Gastroesophageal sphincter (tissue), 2 donors: ENCODE measurements at regions not wholly inside any gene's neighbourhood (a gene's known extent, or its start where the extent isn't known, plus 50 kb on each side); places are given as distances from the start of the nearest gene placed in this dataset.

Experiments
- POLR2A ChIP-seq, 2 donors: fragments of 450-650 bp; IDR thresholded peaks; one replicate each; pipeline ENCODE4 v1.6.1; 2017; ENCODE audit warnings: antibody characterized with exemption in 2 of 2, mild to moderate bottlenecking in 2 of 2, moderate library complexity in 1 of 2
- POLR2AphosphoS5 ChIP-seq: sonication (generic); formaldehyde crosslinking; IDR thresholded peaks from one replicate; pipeline ENCODE4 v1.6.1; 2017; ENCODE audit warnings: antibody characterized with exemption

DNA sequence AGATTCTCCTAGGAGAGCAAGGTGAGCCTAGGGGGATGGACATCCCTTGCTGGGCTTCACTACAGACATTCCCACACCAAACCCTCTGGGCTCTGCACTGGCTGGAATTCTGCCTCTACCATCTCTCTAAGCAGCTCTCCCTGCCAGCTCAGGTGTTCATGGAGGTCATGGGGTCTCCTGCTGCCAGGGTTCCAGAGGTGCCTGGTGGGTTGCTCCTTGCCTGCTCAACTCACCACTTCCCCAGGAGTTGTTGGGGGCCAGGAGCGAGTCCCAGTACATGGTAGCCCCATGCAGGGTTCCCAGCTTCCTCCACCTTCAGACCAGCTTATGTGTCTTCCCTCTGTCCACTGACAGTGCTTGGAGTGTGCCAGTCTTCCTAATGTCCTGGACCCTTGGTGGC lies 167.8 kb upstream of the PAQR3 start:
- TF ChIP-seq POLR2A (IDR thresholded peaks at IDR 0.05) (no peak), POLR2AphosphoS5 (no peak)
